Thoracic aorta (tissue), 2 donors: ENCODE measurements at regions not wholly inside any gene's neighbourhood (a gene's known extent, or its start where the extent isn't known, plus 50 kb on each side); places are given as distances from the start of the nearest gene placed in this dataset.

Source experiments
- ATAC-seq: fragments of 150-250 bp; one replicate; pipeline ENCODE4 v1.8.0; 2017; ENCODE audit warnings: low read depth; ENCODE audit not compliant: insufficient number of reproducible peaks, low FRiP score
- DNase-seq: peaks from one replicate; pipeline ENCODE4 v3.0.0-alpha.2; 2020; ENCODE audit warnings: low spot score
- H3K27ac ChIP-seq, 2 donors: fragments of 200-600 bp; sonication (generic); 1 replicate in 1 of 2; 2 replicates in 1 of 2; pipeline ENCODE4 v1.5.1; 2016; ENCODE audit warnings: mild to moderate bottlenecking in 2 of 2, moderate library complexity in 2 of 2
- H3K27me3 ChIP-seq: fragments of 200-600 bp; sonication (generic); replicated peaks from 2 replicates; pipeline ENCODE4 v1.6.0; 2016; ENCODE audit warnings: mild to moderate bottlenecking; ENCODE audit not compliant: insufficient read depth
- H3K36me3 ChIP-seq: fragments of 200-600 bp; sonication (generic); one replicate; pipeline ENCODE4 v1.5.1; 2016
- H3K4me1 ChIP-seq, 2 donors: fragments of 200-600 bp; sonication (generic); 1 replicate in 1 of 2; 2 replicates in 1 of 2; pipeline versions ENCODE4 v1.5.1 to v1.6.0; 2016; ENCODE audit warnings: low read depth in 2 of 2, mild to moderate bottlenecking in 1 of 2; ENCODE audit not compliant: control insufficient read depth in 1 of 2
- H3K4me3 ChIP-seq: fragments of 200-600 bp; sonication (generic); 2 replicates; pipeline ENCODE4 v1.5.1; 2016; ENCODE audit warnings: mild to moderate bottlenecking
- H3K9me3 ChIP-seq: fragments of 200-600 bp; sonication (generic); 2 replicates; pipeline ENCODE4 v1.5.1; 2016
- CTCF ChIP-seq: fragments of 200-600 bp; sonication (generic); IDR thresholded peaks from one replicate; pipeline ENCODE4 v1.5.1; 2019; ENCODE audit warnings: antibody characterized with exemption

GRCh38 chr12:63079791-63080502, 71.1 kb downstream of the AVPR1A start:
- Histone ChIP-seq H3K4me3 (no peak overlapping the region), H3K27ac (no peak overlapping the region), H3K4me1 (no peaks in the 10 kb centered on the region), H3K27me3 (no peaks in the 10 kb centered on the region), H3K9me3 (no peaks in the 10 kb centered on the region), H3K36me3 (no peaks in the 10 kb centered on the region)
- no peak for DNase-seq
- no peak for ATAC-seq
- no peak for TF ChIP-seq CTCF

GRCh38 chr12:63078906-63079305, 72.1 kb downstream of the AVPR1A start:
- Histone ChIP-seq H3K4me1 (no peaks in the 10 kb centered on the region), H3K27me3 (no peaks in the 10 kb centered on the region), H3K27ac (no peak overlapping the region), H3K9me3 (no peaks in the 10 kb centered on the region), H3K4me3 (no peak overlapping the region), H3K36me3 (no peaks in the 10 kb centered on the region)
- no peak for ATAC-seq
- DNase-seq = no peak
- no peak for TF ChIP-seq CTCF

GRCh38 chr12:63075376-63076060, 75.5 kb downstream of the AVPR1A start:
- Histone ChIP-seq H3K27ac (no peak overlapping the region), H3K27me3 (no peaks in the 10 kb centered on the region), H3K9me3 (no peaks in the 10 kb centered on the region), H3K36me3 (no peaks in the 10 kb centered on the region), H3K4me1 (no peaks in the 10 kb centered on the region), H3K4me3 (no peak overlapping the region)
- no peak for TF ChIP-seq CTCF
- DNase-seq (no peak), ATAC-seq (no peak)

GRCh38 chr12:63070709-63071108, 80.3 kb downstream of the AVPR1A start:
- no peak for TF ChIP-seq CTCF
- no peak for DNase-seq
- H3K27me3 ChIP-seq = no peaks in the 10 kb centered on the region
- H3K27ac ChIP-seq = no peak overlapping the region
- no peaks in the 10 kb centered on the region for H3K9me3 ChIP-seq
- ATAC-seq = no peak
- no peaks in the 10 kb centered on the region for H3K4me1 ChIP-seq
- H3K4me3 ChIP-seq = no peak overlapping the region
- H3K36me3 ChIP-seq = no peaks in the 10 kb centered on the region

- Histone ChIP-seq H3K4me3 (no peak overlapping the region), H3K27ac (no peak overlapping the region), H3K9me3 (no peaks in the 10 kb centered on the region), H3K27me3 (no peaks in the 10 kb centered on the region), H3K36me3 (no peaks in the 10 kb centered on the region), H3K4me1 (no peaks in the 10 kb centered on the region)
- DNase-seq = no peak
- TF ChIP-seq CTCF = no peak
- no peak for ATAC-seq
Measured at GRCh38 chr12:63069860-63070617, 81.0 kb downstream of the AVPR1A start.
